ENCODE measurements at regions not wholly inside any gene's neighbourhood (a gene's known extent, or its start where the extent isn't known, plus 50 kb on each side); places are given as distances from the start of the nearest gene placed in this dataset.

DNA sequence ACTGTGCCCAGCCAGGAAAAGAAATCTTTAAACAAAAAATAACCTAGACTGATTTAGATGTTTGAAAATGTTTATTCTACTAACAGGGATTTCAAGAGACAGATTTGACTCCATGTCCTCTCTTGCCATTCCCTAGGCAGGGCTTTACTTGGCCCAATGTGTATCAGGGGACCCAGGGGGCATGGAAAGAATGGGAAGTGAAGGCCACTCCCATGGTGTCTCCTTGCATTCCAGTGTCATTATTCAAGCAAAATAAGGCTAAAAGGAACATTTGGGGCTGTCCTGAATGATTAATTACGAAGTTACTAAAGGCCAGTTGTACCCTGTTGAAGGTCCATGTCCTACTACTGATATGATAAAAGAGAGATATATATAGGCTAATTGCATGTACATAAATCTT is 151.9 kb upstream of the ATF7IP start:
- TF ChIP-seq, protein P1, sequence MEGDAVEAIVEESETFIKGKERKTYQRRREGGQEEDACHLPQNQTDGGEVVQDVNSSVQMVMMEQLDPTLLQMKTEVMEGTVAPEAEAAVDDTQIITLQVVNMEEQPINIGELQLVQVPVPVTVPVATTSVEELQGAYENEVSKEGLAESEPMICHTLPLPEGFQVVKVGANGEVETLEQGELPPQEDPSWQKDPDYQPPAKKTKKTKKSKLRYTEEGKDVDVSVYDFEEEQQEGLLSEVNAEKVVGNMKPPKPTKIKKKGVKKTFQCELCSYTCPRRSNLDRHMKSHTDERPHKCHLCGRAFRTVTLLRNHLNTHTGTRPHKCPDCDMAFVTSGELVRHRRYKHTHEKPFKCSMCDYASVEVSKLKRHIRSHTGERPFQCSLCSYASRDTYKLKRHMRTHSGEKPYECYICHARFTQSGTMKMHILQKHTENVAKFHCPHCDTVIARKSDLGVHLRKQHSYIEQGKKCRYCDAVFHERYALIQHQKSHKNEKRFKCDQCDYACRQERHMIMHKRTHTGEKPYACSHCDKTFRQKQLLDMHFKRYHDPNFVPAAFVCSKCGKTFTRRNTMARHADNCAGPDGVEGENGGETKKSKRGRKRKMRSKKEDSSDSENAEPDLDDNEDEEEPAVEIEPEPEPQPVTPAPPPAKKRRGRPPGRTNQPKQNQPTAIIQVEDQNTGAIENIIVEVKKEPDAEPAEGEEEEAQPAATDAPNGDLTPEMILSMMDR (IDR thresholded peaks at IDR 0.05), result no peak
- no peak for TF ChIP-seq POLR2A (IDR thresholded peaks at IDR 0.05)

Data from Peyer's patch (tissue), 4 donors.